Small intestine (tissue), 7 donors: ENCODE measurements at regions not wholly inside any gene's neighbourhood (a gene's known extent, or its start where the extent isn't known, plus 50 kb on each side); places are given as distances from the start of the nearest gene placed in this dataset.
"Not testable (repeated sequence)": the region's sequence is repeated elsewhere in the genome, so short reads cannot be mapped to it uniquely, and the experiment has no call there.

Experiments used
- DNase-seq, 2 donors: peaks; one replicate each; pipeline versions ENCODE4 v3.0.0 to v3.0.0-alpha.2; 2013
- FAIRE-seq: peaks from 2 replicates; lab custom pipeline; 2012; peaks lifted over from hg19 to GRCh38; lab: Jason Lieb, UNC
- H3K27ac ChIP-seq, 3 donors: one replicate each; pipeline ENCODE4 v1.5.1; 2013; ENCODE audit warnings: low read length in 2 of 3, mild to moderate bottlenecking in 2 of 3, control low read depth in 1 of 3, inconsistent platforms in 1 of 3, low read depth in 1 of 3, moderate library complexity in 1 of 3
- H3K27me3 ChIP-seq, 3 donors: one replicate each; pipeline ENCODE4 v1.6.1; 2013; ENCODE audit warnings: low read length in 3 of 3, inconsistent platforms in 1 of 3; ENCODE audit not compliant: control insufficient read depth in 3 of 3, insufficient read depth in 3 of 3
- H3K36me3 ChIP-seq, 3 donors: one replicate each; pipeline ENCODE4 v1.6.1; 2013; ENCODE audit warnings: low read length in 3 of 3, inconsistent platforms in 1 of 3, low read depth in 1 of 3, mild to moderate bottlenecking in 1 of 3, moderate library complexity in 1 of 3; ENCODE audit not compliant: control insufficient read depth in 3 of 3, insufficient read depth in 2 of 3
- H3K4me1 ChIP-seq, 3 donors: one replicate each; pipeline ENCODE4 v1.6.1; 2013; ENCODE audit warnings: low read length in 2 of 3, inconsistent platforms in 1 of 3, low read depth in 1 of 3, mild to moderate bottlenecking in 1 of 3, moderate library complexity in 1 of 3; ENCODE audit not compliant: control insufficient read depth in 3 of 3, insufficient read depth in 2 of 3
- H3K4me3 ChIP-seq, 3 donors: one replicate each; pipeline ENCODE4 v1.5.1; 2013; ENCODE audit warnings: low read length in 3 of 3, control low read depth in 1 of 3, inconsistent platforms in 1 of 3, low read depth in 1 of 3, mild to moderate bottlenecking in 1 of 3, moderate library complexity in 1 of 3
- H3K9me3 ChIP-seq, 2 donors: one replicate each; pipeline ENCODE4 v1.6.1; 2013; ENCODE audit warnings: low read depth in 1 of 2, low read length in 1 of 2; ENCODE audit not compliant: control insufficient read depth in 2 of 2, insufficient read depth in 1 of 2
- WGBS, 3 donors: extraction: QIAGEN DNeasy Blood & Tissue Kit; methylation state at CpG; one replicate each; pipeline ENCODE4 v1.1.7; 2013; 5-methylcytosine and 5-hydroxymethylcytosine counted together
- donor health status: healthy with polysubstance abuse.
- donor health status: control.
- donor health status: control.
- donor health status: Bipolar disorder and iron deficiency.
- donor health status: healthy.

GRCh38 chr12:84113666-84114065, 798.9 kb downstream of the SLC6A15 start:
- no peak for DNase-seq
- no peaks in the 10 kb centered on the region for H3K27me3 ChIP-seq
- peaks cover 0 to 2% of the 10 kb centered on the region in 2 donors for H3K9me3 ChIP-seq
- H3K4me3 ChIP-seq: no peak overlapping the region
- WGBS, 3 donors: 89 to 98% (median 90%) methylated on average over 1 of the region's 1 CpG
- no peak for FAIRE-seq
- no peak overlapping the region for H3K27ac ChIP-seq
- H3K4me1 ChIP-seq: no peaks in the 10 kb centered on the region
- H3K36me3 ChIP-seq: no peaks in the 10 kb centered on the region

DNA sequence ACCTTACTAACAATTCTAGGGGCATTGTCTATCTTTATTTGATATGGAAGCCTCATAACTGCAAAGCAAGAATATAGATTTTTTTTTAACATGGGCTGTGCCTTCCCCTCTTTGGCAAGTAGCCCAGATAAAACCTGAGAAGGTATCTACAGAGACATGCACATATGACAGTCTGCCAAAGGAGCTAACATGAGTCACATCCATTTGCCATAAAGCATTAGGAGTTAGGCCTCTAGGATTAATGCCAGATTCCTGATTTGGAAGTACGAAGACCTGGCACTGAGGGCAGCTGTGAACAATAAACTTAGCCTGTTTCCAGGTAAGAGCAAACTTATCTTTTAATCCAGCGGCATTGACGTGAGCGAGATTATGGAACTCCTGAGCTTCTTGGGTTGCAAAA, 808.7 kb downstream of the SLC6A15 start:
- H3K27me3 ChIP-seq, DNase-seq, H3K4me1 ChIP-seq, H3K27ac ChIP-seq, FAIRE-seq, H3K4me3 ChIP-seq, H3K36me3 ChIP-seq: not testable (repeated sequence)
- H3K9me3 ChIP-seq: peaks cover 2 to 32% of the 10 kb centered on the region in 2 donors
- WGBS, 3 donors: 75 to 91% (median 90%) methylated on average over 4 of the region's 4 CpGs

DNA sequence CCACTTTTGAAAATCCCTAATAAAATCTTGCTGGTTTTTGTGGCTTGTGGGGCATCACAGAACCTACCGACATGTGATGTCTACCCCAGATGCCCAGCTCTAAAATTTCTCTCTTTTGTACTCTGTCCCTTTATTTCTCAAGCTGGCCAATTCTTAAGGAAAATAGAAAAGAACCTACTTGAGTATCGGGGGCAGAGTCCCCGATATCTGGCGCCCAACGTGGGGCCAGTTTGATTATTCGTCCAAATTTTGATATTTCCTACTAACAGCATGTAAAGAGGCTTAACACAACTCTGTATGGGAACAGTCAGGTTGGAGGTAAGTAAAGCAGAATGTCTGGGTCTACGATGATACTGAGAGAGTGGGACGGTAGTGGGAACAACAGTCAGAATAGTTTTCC, 810.6 kb downstream of the SLC6A15 start:
- WGBS, 3 donors: 88 to 95% (median 94%) methylated on average over 8 of the region's 8 CpGs
- not testable (repeated sequence) for H3K27me3 ChIP-seq, H3K27ac ChIP-seq, H3K4me3 ChIP-seq, H3K36me3 ChIP-seq, H3K4me1 ChIP-seq, DNase-seq, FAIRE-seq
- peaks cover 0 to 36% of the 10 kb centered on the region in 2 donors for H3K9me3 ChIP-seq

GRCh38 chr12:84099591-84099990, 813.0 kb downstream of the SLC6A15 start:
- not testable (repeated sequence) for FAIRE-seq

DNA sequence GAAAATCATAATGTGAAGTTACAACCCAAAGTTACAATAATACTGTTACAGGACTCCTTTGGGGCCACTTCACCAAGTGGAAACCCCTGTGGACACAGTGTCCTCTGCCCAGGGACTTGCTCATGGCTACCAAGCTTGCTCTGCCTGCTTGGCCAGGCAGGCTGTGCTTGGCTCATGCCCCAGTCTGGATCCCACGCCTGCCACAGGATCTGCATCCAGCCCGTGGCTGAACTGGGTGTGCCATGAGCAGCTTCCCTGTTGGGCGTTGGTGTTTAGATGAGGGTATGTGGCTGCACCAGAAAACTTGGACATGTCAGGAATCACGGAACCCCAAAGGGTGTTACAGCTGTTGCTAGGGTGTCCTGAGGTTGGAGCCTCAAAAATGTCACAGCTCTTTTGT, 820.9 kb downstream of the SLC6A15 start:
- DNase-seq (no peak), FAIRE-seq (no peak)
- Histone ChIP-seq H3K27me3 (no peaks in the 10 kb centered on the region), H3K9me3 (peaks cover 0 to 10% of the 10 kb centered on the region in 2 donors), H3K4me3 (no peak overlapping the region), H3K27ac (no peak overlapping the region), H3K36me3 (no peaks in the 10 kb centered on the region), H3K4me1 (no peaks in the 10 kb centered on the region)
- 70 to 74% (median 71%) methylated on average over 4 of the region's 4 CpGs for WGBS, 3 donors

More at GRCh38 chr12:84099591-84099990, 813.0 kb downstream of the SLC6A15 start:
- not testable (repeated sequence) for H3K27me3 ChIP-seq, H3K4me1 ChIP-seq, H3K4me3 ChIP-seq, H3K36me3 ChIP-seq, H3K27ac ChIP-seq
- WGBS, 3 donors: 75 to 93% (median 82%) methylated on average over 1 of the region's 1 CpG
- peak in 1 of 2 donors; percentile 47 for DNase-seq
- peaks cover 0 to 34% of the 10 kb centered on the region in 2 donors for H3K9me3 ChIP-seq

DNA sequence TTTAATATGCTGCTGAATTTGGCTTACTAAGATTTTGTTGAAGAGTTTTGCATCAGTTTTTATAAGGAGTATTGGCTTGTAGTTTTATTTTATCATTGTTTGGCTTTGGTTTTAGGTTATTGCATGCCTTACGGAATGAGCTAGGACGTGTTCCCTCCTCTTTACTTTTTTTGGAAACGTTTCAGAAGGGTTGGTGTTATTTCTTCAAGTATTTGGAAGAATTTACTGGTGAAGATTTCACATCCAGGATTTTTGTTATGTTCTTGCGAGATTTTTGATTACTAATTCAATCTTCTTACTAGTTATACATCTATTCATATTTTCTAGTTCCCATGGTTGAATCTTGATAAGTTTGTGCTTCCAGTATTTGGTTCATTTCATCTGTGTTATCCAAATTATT, 823.2 kb downstream of the SLC6A15 start:
- Histone ChIP-seq H3K9me3 (peaks cover 0 to 6% of the 10 kb centered on the region in 2 donors), H3K27ac (no peak overlapping the region), H3K4me3 (no peak overlapping the region), H3K4me1 (no peaks in the 10 kb centered on the region), H3K36me3 (no peaks in the 10 kb centered on the region), H3K27me3 (no peaks in the 10 kb centered on the region)
- WGBS, 3 donors: 63 to 67% (median 64%) methylated on average over 4 of the region's 4 CpGs
- no peak for FAIRE-seq
- no peak for DNase-seq

GRCh38 chr12:84085046-84085445, 827.6 kb downstream of the SLC6A15 start:
- 67 to 71% (median 68%) methylated on average over 3 of the region's 3 CpGs for whole genome bisulfite sequencing, 3 donors
- no peaks in the 10 kb centered on the region for H3K36me3 ChIP-seq
- no peaks in the 10 kb centered on the region for H3K27me3 ChIP-seq
- no peaks in the 10 kb centered on the region for H3K9me3 ChIP-seq
- H3K4me3 ChIP-seq: no peak overlapping the region
- H3K27ac ChIP-seq: no peak overlapping the region
- no peak for DNase-seq
- H3K4me1 ChIP-seq: no peaks in the 10 kb centered on the region
- no peak for FAIRE-seq

DNA sequence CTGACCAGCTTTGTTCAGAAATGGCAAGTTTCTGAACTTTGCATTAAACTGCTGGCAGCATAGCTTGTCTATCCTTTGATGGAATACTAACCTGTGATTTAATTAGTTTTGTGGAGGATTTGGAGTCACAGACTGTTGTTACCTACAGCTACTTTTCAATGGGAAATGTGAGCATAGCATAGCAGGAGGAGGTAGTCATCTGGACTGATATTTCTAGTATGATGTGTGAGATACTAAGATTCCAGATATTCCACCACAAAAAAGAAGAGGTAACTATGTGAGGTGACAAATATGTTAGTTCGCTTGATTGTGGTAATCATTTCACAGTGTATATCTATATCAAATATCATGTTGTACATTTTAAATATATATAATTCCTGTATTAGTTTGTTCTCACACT, 833.0 kb downstream of the SLC6A15 start:
- Histone ChIP-seq H3K27ac (no peak overlapping the region), H3K36me3 (no peaks in the 10 kb centered on the region), H3K4me1 (no peaks in the 10 kb centered on the region), H3K9me3 (no peaks in the 10 kb centered on the region), H3K27me3 (no peaks in the 10 kb centered on the region), H3K4me3 (no peak overlapping the region)
- FAIRE-seq (no peak), DNase-seq (no peak)
- WGBS, 3 donors: 88% methylated on average over 1 of the region's 1 CpG

DNA sequence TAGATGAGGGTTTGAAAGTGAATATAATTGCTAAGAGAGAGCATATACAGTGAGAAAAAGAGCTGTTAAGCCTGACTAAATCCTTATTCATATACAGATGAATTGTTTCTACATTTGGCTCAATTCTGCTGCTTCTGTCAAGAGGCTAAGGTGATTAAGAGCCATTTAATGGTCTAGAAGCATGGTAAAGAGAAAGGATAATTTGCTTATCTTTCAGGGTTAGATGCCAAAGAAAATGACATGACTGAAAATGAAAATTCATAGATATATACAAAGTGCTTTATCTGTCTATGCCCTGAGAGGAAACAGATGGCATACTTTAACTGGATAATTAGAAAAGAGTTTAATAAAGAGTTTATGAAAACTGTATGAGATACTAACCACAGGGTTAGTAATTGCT, 834.9 kb downstream of the SLC6A15 start:
- FAIRE-seq: no peak
- DNase-seq: no peak

More for the DNA sequence above, 834.9 kb downstream of the SLC6A15 start:
- no peaks in the 10 kb centered on the region for H3K27me3 ChIP-seq
- H3K9me3 ChIP-seq: no peaks in the 10 kb centered on the region
- H3K4me3 ChIP-seq: no peak overlapping the region
- H3K4me1 ChIP-seq: no peaks in the 10 kb centered on the region
- no peak overlapping the region for H3K27ac ChIP-seq
- H3K36me3 ChIP-seq: no peaks in the 10 kb centered on the region
